ENCODE measurements at regions not wholly inside any gene's neighbourhood (a gene's known extent, or its start where the extent isn't known, plus 50 kb on each side); places are given as distances from the start of the nearest gene placed in this dataset.

DNA sequence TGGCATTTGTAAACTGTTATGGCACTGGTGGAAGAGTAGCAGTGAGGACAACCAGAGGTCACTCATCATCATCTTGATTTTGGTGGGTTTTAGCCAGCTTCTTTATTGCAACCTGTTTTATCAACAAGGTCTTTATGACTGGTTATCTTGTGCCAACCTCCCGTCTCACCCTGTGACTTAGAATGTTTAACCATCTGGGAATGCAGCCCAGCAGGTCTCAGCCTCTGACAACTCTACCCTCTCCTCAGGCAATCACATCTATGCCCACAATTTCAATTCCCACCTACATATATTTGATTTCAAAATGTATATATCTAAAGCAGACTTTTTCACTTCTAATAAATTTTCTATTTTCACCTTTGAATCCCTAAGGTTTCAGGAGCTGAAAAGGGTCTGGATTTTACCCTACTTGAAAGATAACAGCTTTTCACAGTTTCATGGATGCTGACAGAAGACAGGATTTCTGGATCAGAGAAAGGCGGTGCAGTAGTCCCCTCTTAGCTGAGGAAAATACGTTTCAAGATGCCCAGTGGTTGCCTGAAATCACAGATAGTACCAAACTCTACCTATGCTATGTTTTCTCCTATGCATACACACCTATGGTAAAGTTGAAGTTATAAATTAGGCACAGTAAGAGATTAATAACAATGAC is 1171.8 kb downstream of the DIAPH3 start (continued):
- TF ChIP-seq, protein P1, sequence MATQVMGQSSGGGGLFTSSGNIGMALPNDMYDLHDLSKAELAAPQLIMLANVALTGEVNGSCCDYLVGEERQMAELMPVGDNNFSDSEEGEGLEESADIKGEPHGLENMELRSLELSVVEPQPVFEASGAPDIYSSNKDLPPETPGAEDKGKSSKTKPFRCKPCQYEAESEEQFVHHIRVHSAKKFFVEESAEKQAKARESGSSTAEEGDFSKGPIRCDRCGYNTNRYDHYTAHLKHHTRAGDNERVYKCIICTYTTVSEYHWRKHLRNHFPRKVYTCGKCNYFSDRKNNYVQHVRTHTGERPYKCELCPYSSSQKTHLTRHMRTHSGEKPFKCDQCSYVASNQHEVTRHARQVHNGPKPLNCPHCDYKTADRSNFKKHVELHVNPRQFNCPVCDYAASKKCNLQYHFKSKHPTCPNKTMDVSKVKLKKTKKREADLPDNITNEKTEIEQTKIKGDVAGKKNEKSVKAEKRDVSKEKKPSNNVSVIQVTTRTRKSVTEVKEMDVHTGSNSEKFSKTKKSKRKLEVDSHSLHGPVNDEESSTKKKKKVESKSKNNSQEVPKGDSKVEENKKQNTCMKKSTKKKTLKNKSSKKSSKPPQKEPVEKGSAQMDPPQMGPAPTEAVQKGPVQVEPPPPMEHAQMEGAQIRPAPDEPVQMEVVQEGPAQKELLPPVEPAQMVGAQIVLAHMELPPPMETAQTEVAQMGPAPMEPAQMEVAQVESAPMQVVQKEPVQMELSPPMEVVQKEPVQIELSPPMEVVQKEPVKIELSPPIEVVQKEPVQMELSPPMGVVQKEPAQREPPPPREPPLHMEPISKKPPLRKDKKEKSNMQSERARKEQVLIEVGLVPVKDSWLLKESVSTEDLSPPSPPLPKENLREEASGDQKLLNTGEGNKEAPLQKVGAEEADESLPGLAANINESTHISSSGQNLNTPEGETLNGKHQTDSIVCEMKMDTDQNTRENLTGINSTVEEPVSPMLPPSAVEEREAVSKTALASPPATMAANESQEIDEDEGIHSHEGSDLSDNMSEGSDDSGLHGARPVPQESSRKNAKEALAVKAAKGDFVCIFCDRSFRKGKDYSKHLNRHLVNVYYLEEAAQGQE (IDR thresholded peaks at IDR 0.05), result no peak
- TF ChIP-seq, protein P2, sequence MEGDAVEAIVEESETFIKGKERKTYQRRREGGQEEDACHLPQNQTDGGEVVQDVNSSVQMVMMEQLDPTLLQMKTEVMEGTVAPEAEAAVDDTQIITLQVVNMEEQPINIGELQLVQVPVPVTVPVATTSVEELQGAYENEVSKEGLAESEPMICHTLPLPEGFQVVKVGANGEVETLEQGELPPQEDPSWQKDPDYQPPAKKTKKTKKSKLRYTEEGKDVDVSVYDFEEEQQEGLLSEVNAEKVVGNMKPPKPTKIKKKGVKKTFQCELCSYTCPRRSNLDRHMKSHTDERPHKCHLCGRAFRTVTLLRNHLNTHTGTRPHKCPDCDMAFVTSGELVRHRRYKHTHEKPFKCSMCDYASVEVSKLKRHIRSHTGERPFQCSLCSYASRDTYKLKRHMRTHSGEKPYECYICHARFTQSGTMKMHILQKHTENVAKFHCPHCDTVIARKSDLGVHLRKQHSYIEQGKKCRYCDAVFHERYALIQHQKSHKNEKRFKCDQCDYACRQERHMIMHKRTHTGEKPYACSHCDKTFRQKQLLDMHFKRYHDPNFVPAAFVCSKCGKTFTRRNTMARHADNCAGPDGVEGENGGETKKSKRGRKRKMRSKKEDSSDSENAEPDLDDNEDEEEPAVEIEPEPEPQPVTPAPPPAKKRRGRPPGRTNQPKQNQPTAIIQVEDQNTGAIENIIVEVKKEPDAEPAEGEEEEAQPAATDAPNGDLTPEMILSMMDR (IDR thresholded peaks at IDR 0.05; ENCODE audit: low read depth, low read length, missing input control), result no peak

DNA sequence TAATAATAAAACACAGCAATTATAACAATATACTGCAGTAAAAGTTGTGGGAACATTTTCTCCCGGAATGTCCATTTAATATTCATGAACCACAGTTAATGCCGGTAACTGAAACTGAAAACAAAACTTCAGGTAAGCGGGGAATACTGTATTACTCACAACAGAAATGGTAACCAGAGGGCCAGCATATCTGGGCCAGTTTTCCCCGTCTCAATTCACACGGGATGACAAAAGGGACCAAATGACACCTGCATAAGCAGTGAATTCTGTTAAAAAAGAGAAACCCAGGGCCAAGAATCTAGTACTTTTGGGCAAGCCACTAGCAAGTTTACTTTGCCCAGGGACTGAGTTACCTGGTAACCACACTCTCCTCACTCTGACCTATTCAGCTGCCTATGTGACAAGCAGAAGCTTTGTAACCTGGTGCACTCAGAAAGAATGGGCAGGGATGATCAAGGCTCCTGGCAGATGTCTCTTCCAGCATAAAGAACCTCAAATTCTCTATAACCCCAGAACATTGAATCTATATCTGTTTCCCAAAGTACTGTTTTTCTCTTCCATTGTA is 1171.2 kb downstream of the DIAPH3 start:
- no peaks in the 10 kb centered on the region for H3K36me3 ChIP-seq (ENCODE audit: control insufficient read depth in 4 of 4, insufficient read depth in 3 of 4, low read depth in 1 of 4, low read length in 3 of 4)
- no peaks in the 10 kb centered on the region for H3K4me1 ChIP-seq (ENCODE audit: control insufficient read depth in 4 of 4, insufficient read depth in 4 of 4, low read length in 3 of 4)
- 87% methylated on average over 5 of the region's 5 CpGs for WGBS
- H3K4me3 ChIP-seq (ENCODE audit: low read depth in 1 of 3, low read length in 3 of 3), result no peak overlapping the region
- no peaks in the 10 kb centered on the region for H3K9me3 ChIP-seq (ENCODE audit: control insufficient read depth in 4 of 4, low read length in 3 of 4)
- H3K9ac ChIP-seq (ENCODE audit: low read depth in 1 of 2, low read length in 2 of 2), result no peak overlapping the region
- no peak for DNase-seq (ENCODE audit: low spot score)
- H3K27me3 ChIP-seq (ENCODE audit: control insufficient read depth in 4 of 4, insufficient read depth in 4 of 4, low read length in 3 of 4), result no peaks in the 10 kb centered on the region
- no peak for TF ChIP-seq HNF4A (conservative IDR thresholded peaks at IDR 0.05)
- no peak for TF ChIP-seq HNF4G (IDR thresholded peaks at IDR 0.05)
- no peak for TF ChIP-seq EGR1 (IDR thresholded peaks at IDR 0.05; ENCODE audit: low read depth in 2 of 2)
- no peak for TF ChIP-seq YY1 (IDR thresholded peaks at IDR 0.05)
- no peak for TF ChIP-seq GABPA (IDR thresholded peaks at IDR 0.05 in 1 of 2, conservative IDR thresholded peaks at IDR 0.05 in 1 of 2)
- TF ChIP-seq FOXA2 (IDR thresholded peaks at IDR 0.05), result no peak
- TF ChIP-seq JUND (IDR thresholded peaks at IDR 0.05), result no peak
- TF ChIP-seq NR2F2 (IDR thresholded peaks at IDR 0.05), result no peak
- TF ChIP-seq, protein P3, sequence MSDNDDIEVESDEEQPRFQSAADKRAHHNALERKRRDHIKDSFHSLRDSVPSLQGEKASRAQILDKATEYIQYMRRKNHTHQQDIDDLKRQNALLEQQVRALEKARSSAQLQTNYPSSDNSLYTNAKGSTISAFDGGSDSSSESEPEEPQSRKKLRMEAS (IDR thresholded peaks at IDR 0.05), result no peak
- no peak overlapping the region for H3K27ac ChIP-seq (ENCODE audit: low read depth in 1 of 2, low read length in 2 of 2)

DNA sequence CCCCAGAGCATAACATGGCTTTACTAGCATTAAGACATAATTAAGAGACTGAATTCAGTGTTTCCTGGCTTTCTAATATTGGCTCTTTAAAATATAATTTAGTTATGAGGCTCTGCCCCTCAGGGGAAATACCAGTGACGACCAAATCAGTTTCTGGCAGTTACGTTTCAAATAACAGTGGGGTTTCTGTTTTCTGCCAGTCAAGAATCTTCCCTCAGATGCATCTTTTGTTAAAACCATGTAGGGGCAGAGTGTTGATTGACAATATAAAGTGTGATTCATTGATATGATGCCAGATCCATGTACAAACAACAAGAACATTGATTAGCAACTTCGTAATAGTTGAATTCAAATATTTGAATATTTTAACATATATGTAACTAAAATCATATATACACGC is 1169.7 kb downstream of the DIAPH3 start:
- Histone ChIP-seq H3K4me1 (ENCODE audit: control insufficient read depth in 4 of 4, insufficient read depth in 4 of 4, low read length in 3 of 4) (no peaks in the 10 kb centered on the region), H3K9me3 (ENCODE audit: control insufficient read depth in 4 of 4, low read length in 3 of 4) (no peaks in the 10 kb centered on the region), H3K27me3 (ENCODE audit: control insufficient read depth in 4 of 4, insufficient read depth in 4 of 4, low read length in 3 of 4) (no peaks in the 10 kb centered on the region), H3K9ac (ENCODE audit: low read depth in 1 of 2, low read length in 2 of 2) (no peak overlapping the region), H3K27ac (ENCODE audit: low read depth in 1 of 2, low read length in 2 of 2) (no peak overlapping the region), H3K36me3 (ENCODE audit: control insufficient read depth in 4 of 4, insufficient read depth in 3 of 4, low read depth in 1 of 4, low read length in 3 of 4) (no peaks in the 10 kb centered on the region), H3K4me3 (ENCODE audit: low read depth in 1 of 3, low read length in 3 of 3) (no peak overlapping the region)
- no peak for TF ChIP-seq HNF4A (conservative IDR thresholded peaks at IDR 0.05)
- no peak for TF ChIP-seq FOXA1 (IDR thresholded peaks at IDR 0.05)
- TF ChIP-seq FOXA2 (IDR thresholded peaks at IDR 0.05), result no peak
- no peak for TF ChIP-seq HNF4G (IDR thresholded peaks at IDR 0.05)
- no peak for TF ChIP-seq NR2F2 (IDR thresholded peaks at IDR 0.05)
- TF ChIP-seq, protein P3 (IDR thresholded peaks at IDR 0.05), result no peak
- WGBS, result 79% methylated on average over 4 of the region's 4 CpGs
- DNase-seq (ENCODE audit: low spot score), result no peak
